WTC11 (cell line): ENCODE measurements at regions not wholly inside any gene's neighbourhood (a gene's known extent, or its start where the extent isn't known, plus 50 kb on each side); places are given as distances from the start of the nearest gene placed in this dataset.

Source experiments
- ATAC-seq: fragments of 200-7000 bp; cut with Tn5 transposase; 2 replicates; pipeline ENCODE4 v1.10.0; 2021; ENCODE audit warnings: mild to moderate bottlenecking, moderate library complexity
- CTCF ChIA-PET: fragments of 300-600 bp; sonication (Branson Sonifier 250); formaldehyde crosslinking; loops from one replicate; lab custom pipeline; 2021; ENCODE audit warnings: antibody characterized with exemption; lab: Charles Lee
- POLR2A ChIA-PET: fragments of 350-600 bp; sonication (Branson Sonifier 250); formaldehyde crosslinking; loops from one replicate; lab custom pipeline; 2021; ENCODE audit warnings: antibody characterized with exemption; lab: Charles Lee
- DNase-seq: peaks from one replicate; pipeline ENCODE4 v3.0.0; 2021; ENCODE audit warnings: low spot score
- H3K27ac Mint-ChIP-seq: 2 replicates; pipeline ENCODE4 v1.8.0; 2021; ENCODE audit warnings: mixed read lengths
- H3K27me3 Mint-ChIP-seq: 2 replicates; pipeline ENCODE4 v1.8.0; 2021; ENCODE audit warnings: low read depth, mild to moderate bottlenecking, moderate library complexity, mixed read lengths
- H3K36me3 Mint-ChIP-seq: 2 replicates; pipeline ENCODE4 v1.8.0; 2021; ENCODE audit warnings: mixed read lengths
- H3K4me1 Mint-ChIP-seq: 2 replicates; pipeline ENCODE4 v1.8.0; 2022; ENCODE audit warnings: mixed read lengths
- H3K4me3 Mint-ChIP-seq: 2 replicates; pipeline ENCODE4 v1.8.0; 2021; ENCODE audit warnings: mild to moderate bottlenecking, moderate library complexity, mixed read lengths
- H3K9me3 Mint-ChIP-seq: 2 replicates; pipeline ENCODE4 v1.8.0; 2021; ENCODE audit warnings: mixed read lengths
- ELF4 ChIP-seq: sonication (generic); formaldehyde crosslinking; IDR thresholded peaks from 2 replicates; pipeline ENCODE4 v1.8.1; 2022; ENCODE audit warnings: low read depth, mild to moderate bottlenecking, moderate library complexity, missing genetic modification reagents
- EMX1 ChIP-seq: fragments of 250-450 bp; sonication (Bioruptor Pico); IDR thresholded peaks from 2 replicates; pipeline ENCODE4 v1.8.0; 2021; ENCODE audit warnings: mild to moderate bottlenecking
- ESRRA ChIP-seq: sonication (generic); formaldehyde crosslinking; IDR thresholded peaks from 2 replicates; pipeline ENCODE4 v1.8.1; 2022; ENCODE audit warnings: mild to moderate bottlenecking, missing genetic modification reagents, borderline replicate concordance
- FOXP1 ChIP-seq: sonication (generic); formaldehyde crosslinking; IDR thresholded peaks from 2 replicates; pipeline ENCODE4 v1.8.0; 2022; ENCODE audit warnings: missing genetic modification reagents, mild to moderate bottlenecking, moderate library complexity, borderline replicate concordance
- KAT7 ChIP-seq: sonication (generic); formaldehyde crosslinking; IDR thresholded peaks from 2 replicates; pipeline ENCODE4 v1.8.1; 2023; ENCODE audit warnings: missing genetic modification reagents, mild to moderate bottlenecking, borderline replicate concordance
- MYBL2 ChIP-seq: sonication (generic); formaldehyde crosslinking; IDR thresholded peaks from 2 replicates; pipeline ENCODE4 v1.8.1; 2023; ENCODE audit warnings: mild to moderate bottlenecking, moderate library complexity, missing genetic modification reagents
- NFATC4 ChIP-seq: fragments of 250-450 bp; sonication (Bioruptor Pico); IDR thresholded peaks from 2 replicates; pipeline ENCODE4 v1.9.0; 2021; ENCODE audit warnings: mild to moderate bottlenecking
- PRRX2 ChIP-seq: fragments of 250-450 bp; sonication (Bioruptor Pico); IDR thresholded peaks from 2 replicates; pipeline ENCODE4 v1.8.0; 2021; ENCODE audit warnings: mild to moderate bottlenecking
- RELA ChIP-seq: sonication (generic); formaldehyde crosslinking; IDR thresholded peaks from 2 replicates; pipeline ENCODE4 v1.8.1; 2022; ENCODE audit warnings: missing genetic modification reagents, mild to moderate bottlenecking, borderline replicate concordance
- SMAD4 ChIP-seq: sonication (generic); formaldehyde crosslinking; IDR thresholded peaks from 2 replicates; pipeline ENCODE4 v1.8.0; 2022; ENCODE audit warnings: mild to moderate bottlenecking, missing genetic modification reagents
- ZNF138 ChIP-seq: sonication (generic); formaldehyde crosslinking; conservative IDR thresholded peaks from 2 replicates; pipeline ENCODE4 v1.8.1; 2022; ENCODE audit warnings: mild to moderate bottlenecking, moderate library complexity, missing genetic modification reagents
- ZNF423 ChIP-seq: fragments of 250-450 bp; sonication (Bioruptor Pico); IDR thresholded peaks from 2 replicates; pipeline ENCODE4 v2.1.2; 2022; ENCODE audit warnings: mild to moderate bottlenecking, moderate library complexity
- TF ChIP-seq, protein P1 (sequence below): sonication (generic); formaldehyde crosslinking; IDR thresholded peaks from 2 replicates; pipeline ENCODE4 v1.8.0; 2022; ENCODE audit warnings: mild to moderate bottlenecking, missing genetic modification reagents
- TF ChIP-seq, protein P2 (sequence below): sonication (generic); formaldehyde crosslinking; conservative IDR thresholded peaks from 2 replicates; pipeline ENCODE4 v1.8.1; 2023; ENCODE audit warnings: mild to moderate bottlenecking, low read depth, missing genetic modification reagents, moderate library complexity
- TF ChIP-seq, protein P3 (sequence below): sonication (generic); formaldehyde crosslinking; conservative IDR thresholded peaks from 2 replicates; pipeline ENCODE4 v1.8.1; 2022; ENCODE audit warnings: mild to moderate bottlenecking, missing genetic modification reagents
- TF ChIP-seq, protein P4 (sequence below): sonication (generic); formaldehyde crosslinking; IDR thresholded peaks from 2 replicates; pipeline ENCODE4 v1.8.1; 2022; ENCODE audit warnings: mild to moderate bottlenecking, missing genetic modification reagents, moderate library complexity, borderline replicate concordance
- TF ChIP-seq, protein P5 (sequence below): fragments of 250-450 bp; sonication (Bioruptor Pico); IDR thresholded peaks from 2 replicates; pipeline ENCODE4 v1.9.0; 2021; ENCODE audit warnings: mild to moderate bottlenecking
- TF ChIP-seq, protein P6 (sequence below): sonication (generic); formaldehyde crosslinking; IDR thresholded peaks from 2 replicates; pipeline ENCODE4 v1.8.1; 2023; ENCODE audit warnings: mild to moderate bottlenecking, missing genetic modification reagents, moderate library complexity

DNA sequence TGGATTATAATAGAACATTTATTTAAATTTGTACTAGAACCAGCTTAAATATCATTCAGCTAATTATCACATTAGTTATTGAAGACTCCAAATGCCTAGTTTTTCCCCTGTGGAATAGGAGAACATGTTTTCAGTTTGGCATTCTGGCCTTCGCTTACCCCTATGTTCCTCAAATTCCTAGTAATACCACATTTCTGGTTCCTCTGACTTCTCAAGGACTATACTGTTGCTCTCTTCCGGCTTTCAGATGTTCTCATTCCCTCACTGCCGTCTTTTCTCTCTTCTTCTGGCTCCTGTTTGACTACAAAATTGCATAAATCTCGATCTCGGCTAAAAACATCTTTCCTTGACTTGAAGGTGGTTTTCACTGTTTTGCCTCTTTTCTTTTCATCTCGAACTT is 71.8 kb upstream of the KHDRBS2 start:
- Mint-ChIP-seq H3K9me3 (peaks cover 13% of the 10 kb centered on the region), H3K4me3 (no peak overlapping the region), H3K27ac (no peak overlapping the region), H3K4me1 (no peaks in the 10 kb centered on the region), H3K27me3 (no peaks in the 10 kb centered on the region), H3K36me3 (no peaks in the 10 kb centered on the region)
- TF ChIP-seq, protein P1, sequence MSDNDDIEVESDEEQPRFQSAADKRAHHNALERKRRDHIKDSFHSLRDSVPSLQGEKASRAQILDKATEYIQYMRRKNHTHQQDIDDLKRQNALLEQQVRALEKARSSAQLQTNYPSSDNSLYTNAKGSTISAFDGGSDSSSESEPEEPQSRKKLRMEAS = no peak
- TF ChIP-seq NFATC4 (no peak), MYBL2 (CRISPR knock-in tag) (no peak), SMAD4 (CRISPR knock-in tag) (no peak), EMX1 (no peak), ZNF138 (CRISPR knock-in tag) (no peak), KAT7 (CRISPR knock-in tag) (no peak), ZNF423 (no peak), FOXP1 (CRISPR knock-in tag) (no peak), ELF4 (no peak), PRRX2 (CRISPR knock-in tag) (no peak), ESRRA (CRISPR knock-in tag) (no peak)
- TF ChIP-seq, protein P2, sequence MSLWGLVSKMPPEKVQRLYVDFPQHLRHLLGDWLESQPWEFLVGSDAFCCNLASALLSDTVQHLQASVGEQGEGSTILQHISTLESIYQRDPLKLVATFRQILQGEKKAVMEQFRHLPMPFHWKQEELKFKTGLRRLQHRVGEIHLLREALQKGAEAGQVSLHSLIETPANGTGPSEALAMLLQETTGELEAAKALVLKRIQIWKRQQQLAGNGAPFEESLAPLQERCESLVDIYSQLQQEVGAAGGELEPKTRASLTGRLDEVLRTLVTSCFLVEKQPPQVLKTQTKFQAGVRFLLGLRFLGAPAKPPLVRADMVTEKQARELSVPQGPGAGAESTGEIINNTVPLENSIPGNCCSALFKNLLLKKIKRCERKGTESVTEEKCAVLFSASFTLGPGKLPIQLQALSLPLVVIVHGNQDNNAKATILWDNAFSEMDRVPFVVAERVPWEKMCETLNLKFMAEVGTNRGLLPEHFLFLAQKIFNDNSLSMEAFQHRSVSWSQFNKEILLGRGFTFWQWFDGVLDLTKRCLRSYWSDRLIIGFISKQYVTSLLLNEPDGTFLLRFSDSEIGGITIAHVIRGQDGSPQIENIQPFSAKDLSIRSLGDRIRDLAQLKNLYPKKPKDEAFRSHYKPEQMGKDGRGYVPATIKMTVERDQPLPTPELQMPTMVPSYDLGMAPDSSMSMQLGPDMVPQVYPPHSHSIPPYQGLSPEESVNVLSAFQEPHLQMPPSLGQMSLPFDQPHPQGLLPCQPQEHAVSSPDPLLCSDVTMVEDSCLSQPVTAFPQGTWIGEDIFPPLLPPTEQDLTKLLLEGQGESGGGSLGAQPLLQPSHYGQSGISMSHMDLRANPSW (CRISPR knock-in tag) = no peak
- TF ChIP-seq, protein P3, sequence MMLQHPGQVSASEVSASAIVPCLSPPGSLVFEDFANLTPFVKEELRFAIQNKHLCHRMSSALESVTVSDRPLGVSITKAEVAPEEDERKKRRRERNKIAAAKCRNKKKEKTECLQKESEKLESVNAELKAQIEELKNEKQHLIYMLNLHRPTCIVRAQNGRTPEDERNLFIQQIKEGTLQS (CRISPR knock-in tag) = no peak
- TF ChIP-seq, protein P4, sequence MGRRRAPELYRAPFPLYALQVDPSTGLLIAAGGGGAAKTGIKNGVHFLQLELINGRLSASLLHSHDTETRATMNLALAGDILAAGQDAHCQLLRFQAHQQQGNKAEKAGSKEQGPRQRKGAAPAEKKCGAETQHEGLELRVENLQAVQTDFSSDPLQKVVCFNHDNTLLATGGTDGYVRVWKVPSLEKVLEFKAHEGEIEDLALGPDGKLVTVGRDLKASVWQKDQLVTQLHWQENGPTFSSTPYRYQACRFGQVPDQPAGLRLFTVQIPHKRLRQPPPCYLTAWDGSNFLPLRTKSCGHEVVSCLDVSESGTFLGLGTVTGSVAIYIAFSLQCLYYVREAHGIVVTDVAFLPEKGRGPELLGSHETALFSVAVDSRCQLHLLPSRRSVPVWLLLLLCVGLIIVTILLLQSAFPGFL (CRISPR knock-in tag) = no peak
- TF ChIP-seq, protein P5, sequence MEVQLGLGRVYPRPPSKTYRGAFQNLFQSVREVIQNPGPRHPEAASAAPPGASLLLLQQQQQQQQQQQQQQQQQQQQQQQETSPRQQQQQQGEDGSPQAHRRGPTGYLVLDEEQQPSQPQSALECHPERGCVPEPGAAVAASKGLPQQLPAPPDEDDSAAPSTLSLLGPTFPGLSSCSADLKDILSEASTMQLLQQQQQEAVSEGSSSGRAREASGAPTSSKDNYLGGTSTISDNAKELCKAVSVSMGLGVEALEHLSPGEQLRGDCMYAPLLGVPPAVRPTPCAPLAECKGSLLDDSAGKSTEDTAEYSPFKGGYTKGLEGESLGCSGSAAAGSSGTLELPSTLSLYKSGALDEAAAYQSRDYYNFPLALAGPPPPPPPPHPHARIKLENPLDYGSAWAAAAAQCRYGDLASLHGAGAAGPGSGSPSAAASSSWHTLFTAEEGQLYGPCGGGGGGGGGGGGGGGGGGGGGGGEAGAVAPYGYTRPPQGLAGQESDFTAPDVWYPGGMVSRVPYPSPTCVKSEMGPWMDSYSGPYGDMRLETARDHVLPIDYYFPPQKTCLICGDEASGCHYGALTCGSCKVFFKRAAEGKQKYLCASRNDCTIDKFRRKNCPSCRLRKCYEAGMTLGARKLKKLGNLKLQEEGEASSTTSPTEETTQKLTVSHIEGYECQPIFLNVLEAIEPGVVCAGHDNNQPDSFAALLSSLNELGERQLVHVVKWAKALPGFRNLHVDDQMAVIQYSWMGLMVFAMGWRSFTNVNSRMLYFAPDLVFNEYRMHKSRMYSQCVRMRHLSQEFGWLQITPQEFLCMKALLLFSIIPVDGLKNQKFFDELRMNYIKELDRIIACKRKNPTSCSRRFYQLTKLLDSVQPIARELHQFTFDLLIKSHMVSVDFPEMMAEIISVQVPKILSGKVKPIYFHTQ (CRISPR knock-in tag) = no peak
- TF ChIP-seq, protein P6, sequence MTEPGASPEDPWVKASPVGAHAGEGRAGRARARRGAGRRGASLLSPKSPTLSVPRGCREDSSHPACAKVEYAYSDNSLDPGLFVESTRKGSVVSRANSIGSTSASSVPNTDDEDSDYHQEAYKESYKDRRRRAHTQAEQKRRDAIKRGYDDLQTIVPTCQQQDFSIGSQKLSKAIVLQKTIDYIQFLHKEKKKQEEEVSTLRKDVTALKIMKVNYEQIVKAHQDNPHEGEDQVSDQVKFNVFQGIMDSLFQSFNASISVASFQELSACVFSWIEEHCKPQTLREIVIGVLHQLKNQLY (CRISPR knock-in tag) = no peak
- ChIA-PET CTCF (no interaction called here), POLR2A (no interaction called here)
- ATAC-seq = no peak
- no peak for DNase-seq

DNA sequence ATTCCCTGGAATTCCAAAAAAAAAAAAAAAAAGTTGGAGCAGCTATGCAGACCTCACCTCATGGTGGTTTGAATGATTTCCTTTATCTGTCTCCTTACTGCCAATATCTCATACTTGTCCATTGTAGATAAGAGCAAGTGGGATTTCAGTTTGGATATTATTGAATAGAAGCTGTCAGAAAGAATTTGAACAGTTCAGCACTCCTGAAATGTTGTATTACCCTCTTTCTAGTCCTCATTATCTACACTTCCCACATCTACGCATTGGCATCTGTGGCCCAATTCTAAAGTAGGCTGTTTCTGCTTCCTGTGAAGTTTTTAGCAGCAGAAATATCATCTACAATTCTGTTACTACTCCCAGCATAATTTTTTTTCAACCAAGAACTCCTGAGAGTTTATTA is 68.2 kb upstream of the KHDRBS2 start:
- no peak overlapping the region for H3K4me3 Mint-ChIP-seq
- no peak overlapping the region for H3K27ac Mint-ChIP-seq
- ChIA-PET POLR2A (no interaction called here), CTCF (no interaction called here)
- no peaks in the 10 kb centered on the region for H3K4me1 Mint-ChIP-seq
- TF ChIP-seq, protein P4 (CRISPR knock-in tag) = no peak
- no peak for TF ChIP-seq RELA (CRISPR knock-in tag)
- DNase-seq = no peak
- H3K36me3 Mint-ChIP-seq = no peaks in the 10 kb centered on the region
- peaks cover 9% of the 10 kb centered on the region for H3K9me3 Mint-ChIP-seq
- no peaks in the 10 kb centered on the region for H3K27me3 Mint-ChIP-seq
- ATAC-seq = no peak
